ENCODE measurements at regions not wholly inside any gene's neighbourhood (a gene's known extent, or its start where the extent isn't known, plus 50 kb on each side); places are given as distances from the start of the nearest gene placed in this dataset.

DNA sequence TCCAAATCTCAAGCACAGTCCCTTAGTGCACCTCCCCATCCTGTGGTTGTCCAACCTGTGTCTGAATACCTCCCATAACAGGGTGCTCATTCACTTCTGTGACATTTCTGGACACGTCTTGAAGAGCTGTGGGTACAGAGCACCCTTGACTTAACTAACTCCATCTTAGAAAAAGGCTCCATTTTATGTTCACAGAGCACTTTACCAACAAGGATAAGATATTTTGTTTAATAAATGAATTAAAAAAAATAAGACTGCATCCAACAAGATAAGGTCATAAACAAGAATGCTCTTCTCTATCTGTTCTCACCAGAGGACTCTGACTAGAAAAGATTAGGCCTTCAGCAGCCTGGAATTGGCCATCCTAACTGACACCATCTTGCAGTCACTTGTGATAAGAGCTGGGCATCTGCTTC, 335.2 kb upstream of the ZNF32 start:
- no peak for TF ChIP-seq CTCF (IDR thresholded peaks at IDR 0.05; ENCODE audit: low read depth, low read length)
- H3K4me3 ChIP-seq (replicated peaks in 1 of 2; ENCODE audit: low read depth in 2 of 2, low read length in 2 of 2): no peak overlapping the region
- no peak for DNase-seq (ENCODE audit: low read depth in 2 of 2)

GRCh38 chr10:43983405-43983804, 334.7 kb upstream of the ZNF32 start:
- H3K4me3 ChIP-seq (replicated peaks in 1 of 2; ENCODE audit: low read depth in 2 of 2, low read length in 2 of 2): no peak overlapping the region
- no peak for TF ChIP-seq CTCF (IDR thresholded peaks at IDR 0.05; ENCODE audit: low read depth, low read length)
- no peak for DNase-seq (ENCODE audit: low read depth in 2 of 2)

- no peak for TF ChIP-seq CTCF (IDR thresholded peaks at IDR 0.05; ENCODE audit: low read depth, low read length)
- no peak overlapping the region for H3K4me3 ChIP-seq (replicated peaks in 1 of 2; ENCODE audit: low read depth in 2 of 2, low read length in 2 of 2)
- DNase-seq (ENCODE audit: low read depth in 2 of 2): no peak
Measured at GRCh38 chr10:43982250-43982649, 333.6 kb upstream of the ZNF32 start.

DNA sequence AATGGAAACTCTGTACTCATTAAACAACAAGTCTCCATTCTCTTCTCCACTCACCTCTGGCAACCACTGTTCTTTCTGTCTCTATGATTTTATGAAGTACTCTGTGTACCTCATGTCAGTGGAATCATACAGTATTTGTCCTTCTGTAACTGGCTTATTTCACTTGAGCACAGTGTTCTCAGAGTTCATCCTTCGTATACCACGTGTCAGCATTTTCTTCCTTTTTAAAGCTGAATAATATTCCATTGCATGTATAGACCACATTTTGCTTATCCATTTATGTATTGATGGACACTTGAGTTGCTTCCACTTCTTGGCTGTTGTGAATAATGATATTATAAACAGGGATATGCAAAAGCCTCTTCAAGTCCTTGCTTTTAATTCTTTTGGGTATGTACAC, 333.0 kb upstream of the ZNF32 start:
- no peak for TF ChIP-seq CTCF (IDR thresholded peaks at IDR 0.05; ENCODE audit: low read depth, low read length)
- no peak overlapping the region for H3K4me3 ChIP-seq (replicated peaks in 1 of 2; ENCODE audit: low read depth in 2 of 2, low read length in 2 of 2)
- no peak for DNase-seq (ENCODE audit: low read depth in 2 of 2)

DNA sequence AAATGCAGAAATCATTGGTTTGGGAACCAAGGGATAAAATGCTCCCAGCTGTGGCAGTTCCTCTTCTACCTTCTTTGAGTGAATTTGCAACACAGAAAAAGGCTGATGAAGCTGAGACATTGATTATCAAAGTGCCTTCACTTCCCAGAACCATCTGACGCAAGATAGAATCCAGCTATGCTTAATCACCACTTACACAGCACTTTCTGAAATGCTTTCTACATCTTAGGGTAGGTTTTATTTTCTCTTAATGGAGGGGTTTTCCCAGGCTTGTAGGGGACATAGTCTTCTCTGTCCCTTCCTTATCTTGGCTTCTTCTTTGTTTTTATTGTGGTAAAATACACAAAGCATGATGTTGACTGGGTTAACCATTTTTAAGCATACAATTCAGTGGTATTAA, 332.6 kb upstream of the ZNF32 start:
- peak; percentile 53 to 90 for DNase-seq (ENCODE audit: low read depth in 2 of 2)
- no peak for TF ChIP-seq CTCF (IDR thresholded peaks at IDR 0.05; ENCODE audit: low read depth, low read length)
- H3K4me3 ChIP-seq (replicated peaks in 1 of 2; ENCODE audit: low read depth in 2 of 2, low read length in 2 of 2): no peak overlapping the region

DNA sequence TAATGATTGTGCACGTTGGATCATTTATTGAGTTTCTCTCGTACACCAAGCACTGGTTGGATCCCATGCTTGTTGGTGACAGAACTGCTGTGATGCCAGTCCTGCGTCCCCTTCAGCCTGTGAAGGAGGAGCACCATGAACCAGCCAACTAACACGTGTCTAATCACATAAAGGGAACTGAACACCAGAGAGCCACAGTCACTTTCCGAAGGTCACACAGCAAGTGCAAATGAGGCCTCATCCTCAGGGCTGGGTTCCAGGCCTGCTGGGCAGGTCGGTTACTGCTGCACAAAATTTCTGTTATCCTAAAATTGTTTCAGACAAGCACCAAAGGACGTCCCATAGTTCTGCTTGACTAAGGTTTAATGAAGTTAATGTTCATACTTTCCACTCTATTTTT, 332.0 kb upstream of the ZNF32 start:
- H3K4me3 ChIP-seq (replicated peaks in 1 of 2; ENCODE audit: low read depth in 2 of 2, low read length in 2 of 2): no peak overlapping the region
- DNase-seq (ENCODE audit: low read depth in 2 of 2): no peak
- no peak for TF ChIP-seq CTCF (IDR thresholded peaks at IDR 0.05; ENCODE audit: low read depth, low read length)

DNA sequence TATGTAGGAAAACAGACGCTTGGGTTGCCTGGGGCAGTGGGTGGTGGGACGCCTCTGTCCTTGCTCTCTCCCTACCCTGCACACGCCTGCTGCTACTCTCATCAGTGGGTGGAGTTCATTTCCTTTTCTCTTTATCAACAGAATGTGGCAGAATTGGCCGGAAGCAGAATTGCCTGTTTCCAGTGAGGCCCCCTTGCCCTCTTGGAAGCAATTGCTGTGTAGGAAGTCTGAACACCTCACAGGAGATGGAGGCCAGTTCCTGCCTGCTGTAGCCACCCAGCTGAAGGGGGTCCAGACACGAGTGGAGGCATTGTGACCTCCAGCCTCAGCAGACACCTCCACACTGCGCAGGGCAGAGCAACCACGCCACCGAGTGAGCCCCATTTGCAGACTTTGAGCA, 331.6 kb upstream of the ZNF32 start:
- no peak overlapping the region for H3K4me3 ChIP-seq (replicated peaks in 1 of 2; ENCODE audit: low read depth in 2 of 2, low read length in 2 of 2)
- no peak for TF ChIP-seq CTCF (IDR thresholded peaks at IDR 0.05; ENCODE audit: low read depth, low read length)
- no peak for DNase-seq (ENCODE audit: low read depth in 2 of 2)

Data from cardiac fibroblast (primary cell).